ENCODE measurements at regions not wholly inside any gene's neighbourhood (a gene's known extent, or its start where the extent isn't known, plus 50 kb on each side); places are given as distances from the start of the nearest gene placed in this dataset.

DNA sequence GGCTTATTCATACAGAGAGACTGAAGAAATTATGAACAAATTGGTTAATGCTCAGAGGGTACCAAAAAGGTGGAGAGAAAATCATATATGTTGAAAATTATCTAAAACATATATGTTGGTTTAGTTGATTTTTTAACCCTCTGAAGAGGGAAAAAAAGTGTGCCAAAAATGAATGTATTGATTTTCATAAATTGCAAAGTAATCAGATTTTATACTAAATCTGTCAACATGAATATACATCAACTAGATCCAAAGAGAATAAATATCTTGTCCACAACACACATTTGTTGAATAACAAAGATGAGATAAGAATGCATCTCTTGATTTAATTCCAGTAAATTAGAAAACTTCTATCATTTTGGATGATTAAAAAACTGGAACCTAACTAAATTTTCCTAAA is 125.3 kb upstream of the TACR3 start:
- ATAC-seq: no peak
- TF ChIP-seq RARB (CRISPR knock-in tag; IDR thresholded peaks at IDR 0.05): no peak
- no peak for TF ChIP-seq BACH2 (CRISPR knock-in tag; IDR thresholded peaks at IDR 0.05; ENCODE audit: borderline replicate concordance)
- no peak for TF ChIP-seq ZNF70 (CRISPR knock-in tag; IDR thresholded peaks at IDR 0.05)
- TF ChIP-seq, protein P1, sequence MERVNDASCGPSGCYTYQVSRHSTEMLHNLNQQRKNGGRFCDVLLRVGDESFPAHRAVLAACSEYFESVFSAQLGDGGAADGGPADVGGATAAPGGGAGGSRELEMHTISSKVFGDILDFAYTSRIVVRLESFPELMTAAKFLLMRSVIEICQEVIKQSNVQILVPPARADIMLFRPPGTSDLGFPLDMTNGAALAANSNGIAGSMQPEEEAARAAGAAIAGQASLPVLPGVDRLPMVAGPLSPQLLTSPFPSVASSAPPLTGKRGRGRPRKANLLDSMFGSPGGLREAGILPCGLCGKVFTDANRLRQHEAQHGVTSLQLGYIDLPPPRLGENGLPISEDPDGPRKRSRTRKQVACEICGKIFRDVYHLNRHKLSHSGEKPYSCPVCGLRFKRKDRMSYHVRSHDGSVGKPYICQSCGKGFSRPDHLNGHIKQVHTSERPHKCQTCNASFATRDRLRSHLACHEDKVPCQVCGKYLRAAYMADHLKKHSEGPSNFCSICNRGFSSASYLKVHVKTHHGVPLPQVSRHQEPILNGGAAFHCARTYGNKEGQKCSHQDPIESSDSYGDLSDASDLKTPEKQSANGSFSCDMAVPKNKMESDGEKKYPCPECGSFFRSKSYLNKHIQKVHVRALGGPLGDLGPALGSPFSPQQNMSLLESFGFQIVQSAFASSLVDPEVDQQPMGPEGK (CRISPR knock-in tag; IDR thresholded peaks at IDR 0.05; ENCODE audit: borderline replicate concordance): no peak
- TF ChIP-seq ZFP30 (CRISPR knock-in tag; IDR thresholded peaks at IDR 0.05): no peak
- TF ChIP-seq PPARA (CRISPR knock-in tag; IDR thresholded peaks at IDR 0.05; ENCODE audit: borderline replicate concordance): no peak
- no peak for TF ChIP-seq OSR1 (CRISPR knock-in tag; IDR thresholded peaks at IDR 0.05)
- no peak for TF ChIP-seq GLIS3 (CRISPR knock-in tag; IDR thresholded peaks at IDR 0.05)
- TF ChIP-seq, protein P2, sequence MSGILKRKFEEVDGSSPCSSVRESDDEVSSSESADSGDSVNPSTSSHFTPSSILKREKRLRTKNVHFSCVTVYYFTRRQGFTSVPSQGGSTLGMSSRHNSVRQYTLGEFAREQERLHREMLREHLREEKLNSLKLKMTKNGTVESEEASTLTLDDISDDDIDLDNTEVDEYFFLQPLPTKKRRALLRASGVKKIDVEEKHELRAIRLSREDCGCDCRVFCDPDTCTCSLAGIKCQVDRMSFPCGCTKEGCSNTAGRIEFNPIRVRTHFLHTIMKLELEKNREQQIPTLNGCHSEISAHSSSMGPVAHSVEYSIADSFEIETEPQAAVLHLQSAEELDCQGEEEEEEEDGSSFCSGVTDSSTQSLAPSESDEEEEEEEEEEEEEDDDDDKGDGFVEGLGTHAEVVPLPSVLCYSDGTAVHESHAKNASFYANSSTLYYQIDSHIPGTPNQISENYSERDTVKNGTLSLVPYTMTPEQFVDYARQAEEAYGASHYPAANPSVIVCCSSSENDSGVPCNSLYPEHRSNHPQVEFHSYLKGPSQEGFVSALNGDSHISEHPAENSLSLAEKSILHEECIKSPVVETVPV (CRISPR knock-in tag; IDR thresholded peaks at IDR 0.05): no peak
- TF ChIP-seq, protein P3, sequence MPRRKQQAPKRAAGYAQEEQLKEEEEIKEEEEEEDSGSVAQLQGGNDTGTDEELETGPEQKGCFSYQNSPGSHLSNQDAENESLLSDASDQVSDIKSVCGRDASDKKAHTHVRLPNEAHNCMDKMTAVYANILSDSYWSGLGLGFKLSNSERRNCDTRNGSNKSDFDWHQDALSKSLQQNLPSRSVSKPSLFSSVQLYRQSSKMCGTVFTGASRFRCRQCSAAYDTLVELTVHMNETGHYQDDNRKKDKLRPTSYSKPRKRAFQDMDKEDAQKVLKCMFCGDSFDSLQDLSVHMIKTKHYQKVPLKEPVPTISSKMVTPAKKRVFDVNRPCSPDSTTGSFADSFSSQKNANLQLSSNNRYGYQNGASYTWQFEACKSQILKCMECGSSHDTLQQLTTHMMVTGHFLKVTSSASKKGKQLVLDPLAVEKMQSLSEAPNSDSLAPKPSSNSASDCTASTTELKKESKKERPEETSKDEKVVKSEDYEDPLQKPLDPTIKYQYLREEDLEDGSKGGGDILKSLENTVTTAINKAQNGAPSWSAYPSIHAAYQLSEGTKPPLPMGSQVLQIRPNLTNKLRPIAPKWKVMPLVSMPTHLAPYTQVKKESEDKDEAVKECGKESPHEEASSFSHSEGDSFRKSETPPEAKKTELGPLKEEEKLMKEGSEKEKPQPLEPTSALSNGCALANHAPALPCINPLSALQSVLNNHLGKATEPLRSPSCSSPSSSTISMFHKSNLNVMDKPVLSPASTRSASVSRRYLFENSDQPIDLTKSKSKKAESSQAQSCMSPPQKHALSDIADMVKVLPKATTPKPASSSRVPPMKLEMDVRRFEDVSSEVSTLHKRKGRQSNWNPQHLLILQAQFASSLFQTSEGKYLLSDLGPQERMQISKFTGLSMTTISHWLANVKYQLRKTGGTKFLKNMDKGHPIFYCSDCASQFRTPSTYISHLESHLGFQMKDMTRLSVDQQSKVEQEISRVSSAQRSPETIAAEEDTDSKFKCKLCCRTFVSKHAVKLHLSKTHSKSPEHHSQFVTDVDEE (CRISPR knock-in tag; IDR thresholded peaks at IDR 0.05): no peak
- no peak for TF ChIP-seq ZNF565 (CRISPR knock-in tag; conservative IDR thresholded peaks at IDR 0.05; ENCODE audit: low read depth)
- no peak for TF ChIP-seq ARNTL (CRISPR knock-in tag; IDR thresholded peaks at IDR 0.05; ENCODE audit: borderline replicate concordance, low read depth)
- no peak for TF ChIP-seq SNAI2 (CRISPR knock-in tag; IDR thresholded peaks at IDR 0.05)
- no peak for TF ChIP-seq TOX (CRISPR knock-in tag; IDR thresholded peaks at IDR 0.05; ENCODE audit: borderline replicate concordance)
- no peak for TF ChIP-seq ZNF8 (CRISPR knock-in tag; IDR thresholded peaks at IDR 0.05)
- TF ChIP-seq, protein P4, sequence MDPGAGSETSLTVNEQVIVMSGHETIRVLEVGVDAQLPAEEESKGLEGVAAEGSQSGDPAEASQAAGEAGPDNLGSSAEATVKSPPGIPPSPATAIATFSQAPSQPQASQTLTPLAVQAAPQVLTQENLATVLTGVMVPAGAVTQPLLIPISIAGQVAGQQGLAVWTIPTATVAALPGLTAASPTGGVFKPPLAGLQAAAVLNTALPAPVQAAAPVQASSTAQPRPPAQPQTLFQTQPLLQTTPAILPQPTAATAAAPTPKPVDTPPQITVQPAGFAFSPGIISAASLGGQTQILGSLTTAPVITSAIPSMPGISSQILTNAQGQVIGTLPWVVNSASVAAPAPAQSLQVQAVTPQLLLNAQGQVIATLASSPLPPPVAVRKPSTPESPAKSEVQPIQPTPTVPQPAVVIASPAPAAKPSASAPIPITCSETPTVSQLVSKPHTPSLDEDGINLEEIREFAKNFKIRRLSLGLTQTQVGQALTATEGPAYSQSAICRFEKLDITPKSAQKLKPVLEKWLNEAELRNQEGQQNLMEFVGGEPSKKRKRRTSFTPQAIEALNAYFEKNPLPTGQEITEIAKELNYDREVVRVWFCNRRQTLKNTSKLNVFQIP (CRISPR knock-in tag; IDR thresholded peaks at IDR 0.05; ENCODE audit: borderline replicate concordance, low read depth): no peak
- TF ChIP-seq CSDC2 (CRISPR knock-in tag; IDR thresholded peaks at IDR 0.05): no peak
- TF ChIP-seq ZFP3 (CRISPR knock-in tag; IDR thresholded peaks at IDR 0.05): no peak
- TF ChIP-seq ISL1 (CRISPR knock-in tag; IDR thresholded peaks at IDR 0.05): no peak
- TF ChIP-seq, protein P5, sequence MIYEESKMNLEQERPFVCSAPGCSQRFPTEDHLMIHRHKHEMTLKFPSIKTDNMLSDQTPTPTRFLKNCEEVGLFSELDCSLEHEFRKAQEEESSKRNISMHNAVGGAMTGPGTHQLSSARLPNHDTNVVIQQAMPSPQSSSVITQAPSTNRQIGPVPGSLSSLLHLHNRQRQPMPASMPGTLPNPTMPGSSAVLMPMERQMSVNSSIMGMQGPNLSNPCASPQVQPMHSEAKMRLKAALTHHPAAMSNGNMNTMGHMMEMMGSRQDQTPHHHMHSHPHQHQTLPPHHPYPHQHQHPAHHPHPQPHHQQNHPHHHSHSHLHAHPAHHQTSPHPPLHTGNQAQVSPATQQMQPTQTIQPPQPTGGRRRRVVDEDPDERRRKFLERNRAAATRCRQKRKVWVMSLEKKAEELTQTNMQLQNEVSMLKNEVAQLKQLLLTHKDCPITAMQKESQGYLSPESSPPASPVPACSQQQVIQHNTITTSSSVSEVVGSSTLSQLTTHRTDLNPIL (CRISPR knock-in tag; IDR thresholded peaks at IDR 0.05; ENCODE audit: low read depth): no peak

DNA sequence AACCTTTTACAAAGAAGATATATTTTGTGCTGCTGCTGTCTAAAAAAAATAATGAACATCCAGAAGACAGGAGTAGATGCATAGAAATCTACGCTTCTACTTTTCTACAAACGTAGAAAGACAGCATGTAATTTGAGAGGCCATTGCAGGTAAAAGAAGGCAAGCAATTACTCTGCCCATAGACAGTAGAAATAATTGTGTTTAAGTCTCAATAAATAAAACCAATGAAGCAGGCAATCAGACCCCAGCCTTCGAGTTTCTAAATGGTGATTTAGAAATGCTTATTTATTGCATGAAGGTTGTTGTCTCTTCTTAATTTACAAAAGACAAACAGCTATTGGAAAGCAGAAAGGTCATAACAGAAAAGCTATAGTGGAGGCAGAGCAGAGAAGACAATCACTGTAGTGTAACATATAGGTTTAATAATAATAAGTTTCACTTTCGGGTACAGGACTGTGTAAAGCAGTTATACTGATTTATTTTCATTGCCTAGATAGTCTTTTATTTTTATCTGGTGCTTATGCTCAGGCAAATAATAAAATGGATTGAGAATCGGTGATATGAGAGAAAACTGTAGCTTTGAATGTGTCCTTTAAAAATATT is 123.0 kb upstream of the TACR3 start:
- no peak for ATAC-seq

More for the DNA sequence above, 123.0 kb upstream of the TACR3 start:
- TF ChIP-seq ZFP30 (CRISPR knock-in tag; IDR thresholded peaks at IDR 0.05) (no peak), OSR1 (CRISPR knock-in tag; IDR thresholded peaks at IDR 0.05) (no peak), ISL1 (CRISPR knock-in tag; IDR thresholded peaks at IDR 0.05) (no peak), ZC3H10 (CRISPR knock-in tag; IDR thresholded peaks at IDR 0.05) (no peak), SNAI2 (CRISPR knock-in tag; IDR thresholded peaks at IDR 0.05) (no peak), ZNF8 (CRISPR knock-in tag; IDR thresholded peaks at IDR 0.05) (no peak), ZFP3 (CRISPR knock-in tag; IDR thresholded peaks at IDR 0.05) (no peak), TOX (CRISPR knock-in tag; IDR thresholded peaks at IDR 0.05; ENCODE audit: borderline replicate concordance) (no peak)
- TF ChIP-seq, protein P2 (CRISPR knock-in tag; IDR thresholded peaks at IDR 0.05): no peak
- TF ChIP-seq, protein P4 (CRISPR knock-in tag; IDR thresholded peaks at IDR 0.05; ENCODE audit: borderline replicate concordance, low read depth): no peak
- TF ChIP-seq, protein P5 (CRISPR knock-in tag; IDR thresholded peaks at IDR 0.05; ENCODE audit: low read depth): no peak

Measured in SK-N-SH treated with all-trans-retinoic acid at 6 μM for 48 hours (cell line).